GM23338 (cell line): ENCODE measurements at regions not wholly inside any gene's neighbourhood (a gene's known extent, or its start where the extent isn't known, plus 50 kb on each side); places are given as distances from the start of the nearest gene placed in this dataset.

ENCODE experiments used
- ATAC-seq: fragments of 200-7000 bp; cut with Tn5 transposase; 3 replicates; pipeline ENCODE4 v1.9.1; 2020
- DNase-seq: peaks from one replicate; pipeline ENCODE4 v3.0.0-alpha.2; 2015; ENCODE audit warnings: low spot score
- H2AFZ ChIP-seq: fragments of 200-600 bp; sonication (generic); 2 replicates; pipeline ENCODE4 v1.8.0; 2016; ENCODE audit warnings: antibody characterized with exemption, mild to moderate bottlenecking, moderate library complexity
- H3F3A ChIP-seq: fragments of 200-600 bp; sonication (generic); replicated peaks from 2 replicates; pipeline ENCODE4 v1.8.0; 2017; ENCODE audit warnings: antibody characterized with exemption, mixed run types, low read depth
- H3K27ac ChIP-seq: fragments of 200-600 bp; sonication (generic); 2 replicates; pipeline ENCODE4 v1.6.1; 2016; ENCODE audit warnings: low read depth
- H3K27me3 ChIP-seq: fragments of 200-600 bp; sonication (generic); 2 replicates; pipeline ENCODE4 v1.8.0; 2016; ENCODE audit warnings: mild to moderate bottlenecking, mixed run types, moderate library complexity; ENCODE audit not compliant: insufficient read depth
- H3K36me3 ChIP-seq: fragments of 200-600 bp; sonication (generic); 2 replicates; pipeline ENCODE4 v1.8.0; 2016; ENCODE audit warnings: mild to moderate bottlenecking; ENCODE audit not compliant: insufficient read depth
- H3K4me1 ChIP-seq: fragments of 200-600 bp; sonication (generic); 2 replicates; pipeline ENCODE4 v1.8.0; 2016; ENCODE audit warnings: mild to moderate bottlenecking, moderate library complexity; ENCODE audit not compliant: insufficient read depth
- H3K4me2 ChIP-seq: fragments of 200-600 bp; sonication (generic); 2 replicates; pipeline ENCODE4 v1.7.1; 2017; ENCODE audit warnings: mixed run types
- H3K4me3 ChIP-seq: fragments of 200-600 bp; sonication (generic); 2 replicates; pipeline ENCODE4 v1.6.1; 2016; ENCODE audit warnings: mixed run types
- H3K79me2 ChIP-seq: fragments of 200-600 bp; sonication (generic); replicated peaks from 2 replicates; pipeline ENCODE4 v1.8.0; 2017; ENCODE audit warnings: mild to moderate bottlenecking; ENCODE audit not compliant: insufficient read depth
- H3K9me2 ChIP-seq: fragments of 200-600 bp; sonication (generic); 2 replicates; pipeline ENCODE4 v1.8.0; 2017; ENCODE audit not compliant: insufficient read depth
- H4K20me1 ChIP-seq: fragments of 200-600 bp; sonication (generic); replicated peaks from 2 replicates; pipeline ENCODE4 v1.8.0; 2017; ENCODE audit warnings: mild to moderate bottlenecking; ENCODE audit not compliant: insufficient read depth
- H3K27ac Mint-ChIP-seq: 2 replicates; pipeline ENCODE4 v1.8.0; 2020; ENCODE audit warnings: inconsistent platforms, mild to moderate bottlenecking, moderate library complexity, mixed read lengths
- H3K27me3 Mint-ChIP-seq: 3 replicates; pipeline ENCODE4 v1.8.0; 2022; ENCODE audit warnings: low read depth, mild to moderate bottlenecking, moderate library complexity, mixed read lengths, inconsistent platforms; ENCODE audit not compliant: insufficient read depth, poor library complexity
- H3K36me3 Mint-ChIP-seq: 3 replicates; pipeline ENCODE4 v1.8.0; 2021; ENCODE audit warnings: low read depth, mild to moderate bottlenecking, inconsistent platforms, moderate library complexity, mixed read lengths
- H3K4me1 Mint-ChIP-seq: 3 replicates; pipeline ENCODE4 v1.8.0; 2020; ENCODE audit warnings: mild to moderate bottlenecking, inconsistent platforms, mixed read lengths
- H3K4me3 Mint-ChIP-seq: 3 replicates; pipeline ENCODE4 v1.8.0; 2021; ENCODE audit warnings: moderate library complexity, mild to moderate bottlenecking, inconsistent platforms, mixed read lengths
- H3K9me3 Mint-ChIP-seq: 3 replicates; pipeline ENCODE4 v1.8.0; 2020; ENCODE audit warnings: moderate library complexity, mild to moderate bottlenecking, inconsistent platforms, mixed read lengths
- POLR2AphosphoS5 ChIP-seq: IDR thresholded peaks from 2 replicates; pipeline ENCODE4 v1.6.1; 2016; ENCODE audit warnings: antibody characterized with exemption, low read depth
- ZNF114 ChIP-seq: fragments of 250-450 bp; sonication (Bioruptor Pico); IDR thresholded peaks from 2 replicates; pipeline ENCODE4 v1.5.0; 2020; ENCODE audit warnings: mild to moderate bottlenecking, moderate library complexity
- ZNF331 ChIP-seq: fragments of 250-450 bp; sonication (Bioruptor Pico); IDR thresholded peaks from 2 replicates; pipeline ENCODE4 v1.5.0; 2020; ENCODE audit warnings: low read depth, mild to moderate bottlenecking, moderate library complexity
- TF ChIP-seq, protein P1 (sequence below): IDR thresholded peaks from 2 replicates; pipeline ENCODE4 v1.6.1; 2016; ENCODE audit warnings: antibody characterized with exemption
- TF ChIP-seq, protein P2 (sequence below): IDR thresholded peaks from one replicate; pipeline ENCODE4 v1.6.1; 2018; ENCODE audit warnings: antibody characterized with exemption; ENCODE audit not compliant: unreplicated experiment
- TF ChIP-seq, protein P3 (sequence below): fragments of 250-450 bp; sonication (Bioruptor Pico); IDR thresholded peaks from 2 replicates; pipeline ENCODE4 v1.5.0; 2020; ENCODE audit warnings: mild to moderate bottlenecking, moderate library complexity

DNA sequence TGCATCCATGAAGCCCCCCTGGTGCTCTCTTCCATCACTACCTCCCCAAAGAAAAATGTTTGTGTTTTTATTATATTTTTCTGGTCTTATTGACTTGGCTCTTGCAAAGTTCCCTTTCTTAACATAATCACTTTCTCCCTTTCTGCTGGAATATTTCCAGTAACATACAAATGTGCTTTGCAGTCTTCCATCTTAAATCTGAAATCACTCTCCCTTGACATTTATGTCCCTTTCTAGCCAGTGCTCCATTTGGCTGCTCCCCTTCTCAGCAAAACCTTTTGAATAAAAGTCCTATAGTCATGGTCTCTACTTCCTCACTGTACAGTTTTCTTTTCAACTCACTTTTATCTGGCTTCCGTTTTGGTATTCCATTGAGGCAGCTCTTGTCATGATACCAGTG is 118.8 kb downstream of the SNAPC1 start (continued):
- TF ChIP-seq, protein P1, sequence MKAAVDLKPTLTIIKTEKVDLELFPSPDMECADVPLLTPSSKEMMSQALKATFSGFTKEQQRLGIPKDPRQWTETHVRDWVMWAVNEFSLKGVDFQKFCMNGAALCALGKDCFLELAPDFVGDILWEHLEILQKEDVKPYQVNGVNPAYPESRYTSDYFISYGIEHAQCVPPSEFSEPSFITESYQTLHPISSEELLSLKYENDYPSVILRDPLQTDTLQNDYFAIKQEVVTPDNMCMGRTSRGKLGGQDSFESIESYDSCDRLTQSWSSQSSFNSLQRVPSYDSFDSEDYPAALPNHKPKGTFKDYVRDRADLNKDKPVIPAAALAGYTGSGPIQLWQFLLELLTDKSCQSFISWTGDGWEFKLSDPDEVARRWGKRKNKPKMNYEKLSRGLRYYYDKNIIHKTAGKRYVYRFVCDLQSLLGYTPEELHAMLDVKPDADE: no peak

DNA sequence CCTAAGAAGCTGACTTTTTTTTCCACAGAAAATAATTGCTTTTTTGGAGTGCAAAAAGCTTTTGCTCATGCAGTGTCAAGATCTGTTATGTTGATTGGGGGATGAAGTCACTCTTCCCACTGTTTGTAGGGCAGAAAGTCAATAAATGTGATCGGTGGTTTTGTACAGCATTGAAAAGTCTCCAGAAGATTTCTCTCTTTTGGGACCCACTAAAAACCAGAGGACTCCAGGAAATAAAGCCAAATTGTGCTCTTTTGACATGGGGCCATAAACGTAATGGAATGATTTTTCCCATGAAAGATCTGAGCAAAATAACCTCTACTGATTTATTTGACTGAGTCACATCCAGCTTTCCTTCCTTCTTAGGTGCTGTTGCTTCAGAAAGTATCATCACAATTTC is 122.5 kb downstream of the SNAPC1 start:
- Mint-ChIP-seq H3K4me3 (no peak overlapping the region), H3K27ac (no peak overlapping the region), H3K36me3 (0 out of 3 replicates have a peak, but pooled peaks cover 3% of the 10 kb centered on the region), H3K27me3 (no peaks in the 10 kb centered on the region), H3K9me3 (peaks cover 5% of the 10 kb centered on the region; the same call in 1 of the 3 replicates), H3K4me1 (peaks cover 3% of the 10 kb centered on the region)
- no peaks in the 10 kb centered on the region for H3K27me3 ChIP-seq
- H3K4me1 ChIP-seq: peaks cover 2% of the 10 kb centered on the region; the same call in 1 of the 2 replicates
- no peaks in the 10 kb centered on the region for H3F3A ChIP-seq
- H3K27ac ChIP-seq: no peak overlapping the region
- no peak for DNase-seq
- no peak overlapping the region for H3K4me2 ChIP-seq
- TF ChIP-seq, protein P2, sequence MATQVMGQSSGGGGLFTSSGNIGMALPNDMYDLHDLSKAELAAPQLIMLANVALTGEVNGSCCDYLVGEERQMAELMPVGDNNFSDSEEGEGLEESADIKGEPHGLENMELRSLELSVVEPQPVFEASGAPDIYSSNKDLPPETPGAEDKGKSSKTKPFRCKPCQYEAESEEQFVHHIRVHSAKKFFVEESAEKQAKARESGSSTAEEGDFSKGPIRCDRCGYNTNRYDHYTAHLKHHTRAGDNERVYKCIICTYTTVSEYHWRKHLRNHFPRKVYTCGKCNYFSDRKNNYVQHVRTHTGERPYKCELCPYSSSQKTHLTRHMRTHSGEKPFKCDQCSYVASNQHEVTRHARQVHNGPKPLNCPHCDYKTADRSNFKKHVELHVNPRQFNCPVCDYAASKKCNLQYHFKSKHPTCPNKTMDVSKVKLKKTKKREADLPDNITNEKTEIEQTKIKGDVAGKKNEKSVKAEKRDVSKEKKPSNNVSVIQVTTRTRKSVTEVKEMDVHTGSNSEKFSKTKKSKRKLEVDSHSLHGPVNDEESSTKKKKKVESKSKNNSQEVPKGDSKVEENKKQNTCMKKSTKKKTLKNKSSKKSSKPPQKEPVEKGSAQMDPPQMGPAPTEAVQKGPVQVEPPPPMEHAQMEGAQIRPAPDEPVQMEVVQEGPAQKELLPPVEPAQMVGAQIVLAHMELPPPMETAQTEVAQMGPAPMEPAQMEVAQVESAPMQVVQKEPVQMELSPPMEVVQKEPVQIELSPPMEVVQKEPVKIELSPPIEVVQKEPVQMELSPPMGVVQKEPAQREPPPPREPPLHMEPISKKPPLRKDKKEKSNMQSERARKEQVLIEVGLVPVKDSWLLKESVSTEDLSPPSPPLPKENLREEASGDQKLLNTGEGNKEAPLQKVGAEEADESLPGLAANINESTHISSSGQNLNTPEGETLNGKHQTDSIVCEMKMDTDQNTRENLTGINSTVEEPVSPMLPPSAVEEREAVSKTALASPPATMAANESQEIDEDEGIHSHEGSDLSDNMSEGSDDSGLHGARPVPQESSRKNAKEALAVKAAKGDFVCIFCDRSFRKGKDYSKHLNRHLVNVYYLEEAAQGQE: no peak
- no peaks in the 10 kb centered on the region for H3K79me2 ChIP-seq
- H2AFZ ChIP-seq: no peak overlapping the region
- ATAC-seq: no peak
- H4K20me1 ChIP-seq: no peaks in the 10 kb centered on the region
- H3K36me3 ChIP-seq: no peaks in the 10 kb centered on the region
- no peak overlapping the region for H3K4me3 ChIP-seq
- no peaks in the 10 kb centered on the region for H3K9me2 ChIP-seq

DNA sequence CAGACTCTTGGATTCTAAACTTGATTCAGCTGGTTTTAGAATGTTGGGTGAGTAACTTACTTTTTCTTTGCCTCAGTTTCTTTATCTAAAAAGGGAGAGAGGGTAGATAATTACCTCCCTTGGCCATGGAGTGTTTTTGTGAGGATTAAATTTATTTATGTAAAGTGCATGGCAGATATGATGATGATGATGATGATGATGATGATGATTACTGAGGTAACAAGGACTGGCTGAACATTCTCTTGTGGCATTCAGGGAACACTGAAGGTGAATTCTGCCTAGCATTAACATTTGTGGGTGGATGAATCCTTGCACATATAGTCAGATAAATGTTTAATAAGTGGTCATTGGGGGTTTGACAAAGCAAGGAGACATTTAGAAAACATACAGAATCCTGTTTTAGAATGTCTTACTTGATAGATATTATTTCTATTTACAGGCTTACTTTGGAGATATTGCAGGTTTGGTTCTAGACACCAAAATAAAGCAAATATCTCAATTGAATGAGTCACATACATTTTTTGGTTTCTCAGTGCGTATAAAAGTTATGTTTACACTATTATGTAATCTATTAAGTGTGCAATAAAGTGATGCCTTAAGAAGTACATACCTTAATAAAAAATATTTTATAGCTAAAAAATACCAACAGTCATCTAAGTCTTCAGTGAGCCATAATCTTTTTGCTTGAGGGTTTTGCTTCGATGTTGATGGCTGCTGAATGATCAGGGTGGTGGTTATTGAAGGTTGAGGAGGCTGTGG is 123.2 kb downstream of the SNAPC1 start:
- peaks cover 8% of the 10 kb centered on the region for H3K4me1 Mint-ChIP-seq
- Histone ChIP-seq H4K20me1 (no peaks in the 10 kb centered on the region), H3K4me2 (no peak overlapping the region), H3K27ac (no peak overlapping the region), H3K4me3 (no peak overlapping the region), H3F3A (no peaks in the 10 kb centered on the region), H2AFZ (no peak overlapping the region), H3K9me2 (no peaks in the 10 kb centered on the region), H3K4me1 (peaks cover 8% of the 10 kb centered on the region), H3K27me3 (no peaks in the 10 kb centered on the region), H3K79me2 (no peaks in the 10 kb centered on the region), H3K36me3 (no peaks in the 10 kb centered on the region)
- H3K27me3 Mint-ChIP-seq: no peaks in the 10 kb centered on the region
- no peak overlapping the region for H3K27ac Mint-ChIP-seq
- ATAC-seq: no peak
- H3K4me3 Mint-ChIP-seq: no peak overlapping the region
- DNase-seq: no peak
- peaks cover 5% of the 10 kb centered on the region; the same call in 1 of the 3 replicates for H3K9me3 Mint-ChIP-seq
- H3K36me3 Mint-ChIP-seq: 0 out of 3 replicates have a peak, but pooled peaks cover 3% of the 10 kb centered on the region
- no peak for TF ChIP-seq ZNF114 (CRISPR knock-in tag)
- TF ChIP-seq, protein P3, sequence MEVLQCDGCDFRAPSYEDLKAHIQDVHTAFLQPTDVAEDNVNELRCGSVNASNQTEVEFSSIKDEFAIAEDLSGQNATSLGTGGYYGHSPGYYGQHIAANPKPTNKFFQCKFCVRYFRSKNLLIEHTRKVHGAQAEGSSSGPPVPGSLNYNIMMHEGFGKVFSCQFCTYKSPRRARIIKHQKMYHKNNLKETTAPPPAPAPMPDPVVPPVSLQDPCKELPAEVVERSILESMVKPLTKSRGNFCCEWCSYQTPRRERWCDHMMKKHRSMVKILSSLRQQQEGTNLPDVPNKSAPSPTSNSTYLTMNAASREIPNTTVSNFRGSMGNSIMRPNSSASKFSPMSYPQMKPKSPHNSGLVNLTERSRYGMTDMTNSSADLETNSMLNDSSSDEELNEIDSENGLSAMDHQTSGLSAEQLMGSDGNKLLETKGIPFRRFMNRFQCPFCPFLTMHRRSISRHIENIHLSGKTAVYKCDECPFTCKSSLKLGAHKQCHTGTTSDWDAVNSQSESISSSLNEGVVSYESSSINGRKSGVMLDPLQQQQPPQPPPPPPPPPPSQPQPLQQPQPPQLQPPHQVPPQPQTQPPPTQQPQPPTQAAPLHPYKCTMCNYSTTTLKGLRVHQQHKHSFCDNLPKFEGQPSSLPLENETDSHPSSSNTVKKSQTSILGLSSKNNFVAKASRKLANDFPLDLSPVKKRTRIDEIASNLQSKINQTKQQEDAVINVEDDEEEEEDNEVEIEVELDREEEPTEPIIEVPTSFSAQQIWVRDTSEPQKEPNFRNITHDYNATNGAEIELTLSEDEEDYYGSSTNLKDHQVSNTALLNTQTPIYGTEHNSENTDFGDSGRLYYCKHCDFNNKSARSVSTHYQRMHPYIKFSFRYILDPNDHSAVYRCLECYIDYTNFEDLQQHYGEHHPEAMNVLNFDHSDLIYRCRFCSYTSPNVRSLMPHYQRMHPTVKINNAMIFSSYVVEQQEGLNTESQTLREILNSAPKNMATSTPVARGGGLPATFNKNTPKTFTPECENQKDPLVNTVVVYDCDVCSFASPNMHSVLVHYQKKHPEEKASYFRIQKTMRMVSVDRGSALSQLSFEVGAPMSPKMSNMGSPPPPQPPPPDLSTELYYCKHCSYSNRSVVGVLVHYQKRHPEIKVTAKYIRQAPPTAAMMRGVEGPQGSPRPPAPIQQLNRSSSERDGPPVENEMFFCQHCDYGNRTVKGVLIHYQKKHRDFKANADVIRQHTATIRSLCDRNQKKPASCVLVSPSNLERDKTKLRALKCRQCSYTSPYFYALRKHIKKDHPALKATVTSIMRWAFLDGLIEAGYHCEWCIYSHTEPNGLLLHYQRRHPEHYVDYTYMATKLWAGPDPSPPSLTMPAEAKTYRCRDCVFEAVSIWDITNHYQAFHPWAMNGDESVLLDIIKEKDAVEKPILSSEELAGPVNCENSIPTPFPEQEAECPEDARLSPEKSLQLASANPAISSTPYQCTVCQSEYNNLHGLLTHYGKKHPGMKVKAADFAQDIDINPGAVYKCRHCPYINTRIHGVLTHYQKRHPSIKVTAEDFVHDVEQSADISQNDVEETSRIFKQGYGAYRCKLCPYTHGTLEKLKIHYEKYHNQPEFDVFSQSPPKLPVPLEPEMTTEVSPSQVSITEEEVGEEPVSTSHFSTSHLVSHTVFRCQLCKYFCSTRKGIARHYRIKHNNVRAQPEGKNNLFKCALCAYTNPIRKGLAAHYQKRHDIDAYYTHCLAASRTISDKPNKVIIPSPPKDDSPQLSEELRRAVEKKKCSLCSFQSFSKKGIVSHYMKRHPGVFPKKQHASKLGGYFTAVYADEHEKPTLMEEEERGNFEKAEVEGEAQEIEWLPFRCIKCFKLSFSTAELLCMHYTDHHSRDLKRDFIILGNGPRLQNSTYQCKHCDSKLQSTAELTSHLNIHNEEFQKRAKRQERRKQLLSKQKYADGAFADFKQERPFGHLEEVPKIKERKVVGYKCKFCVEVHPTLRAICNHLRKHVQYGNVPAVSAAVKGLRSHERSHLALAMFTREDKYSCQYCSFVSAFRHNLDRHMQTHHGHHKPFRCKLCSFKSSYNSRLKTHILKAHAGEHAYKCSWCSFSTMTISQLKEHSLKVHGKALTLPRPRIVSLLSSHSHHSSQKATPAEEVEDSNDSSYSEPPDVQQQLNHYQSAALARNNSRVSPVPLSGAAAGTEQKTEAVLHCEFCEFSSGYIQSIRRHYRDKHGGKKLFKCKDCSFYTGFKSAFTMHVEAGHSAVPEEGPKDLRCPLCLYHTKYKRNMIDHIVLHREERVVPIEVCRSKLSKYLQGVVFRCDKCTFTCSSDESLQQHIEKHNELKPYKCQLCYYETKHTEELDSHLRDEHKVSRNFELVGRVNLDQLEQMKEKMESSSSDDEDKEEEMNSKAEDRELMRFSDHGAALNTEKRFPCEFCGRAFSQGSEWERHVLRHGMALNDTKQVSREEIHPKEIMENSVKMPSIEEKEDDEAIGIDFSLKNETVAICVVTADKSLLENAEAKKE (CRISPR knock-in tag): no peak
- TF ChIP-seq, protein P1: no peak
- TF ChIP-seq ZNF331 (CRISPR knock-in tag): no peak
- TF ChIP-seq POLR2AphosphoS5: no peak
